ENCODE measurements at regions not wholly inside any gene's neighbourhood (a gene's known extent, or its start where the extent isn't known, plus 50 kb on each side); places are given as distances from the start of the nearest gene placed in this dataset.
"Not testable (repeated sequence)": the region's sequence is repeated elsewhere in the genome, so short reads cannot be mapped to it uniquely, and the experiment has no call there.

GRCh38 chr10:107544706-107545520, 380.4 kb upstream of the SORCS1 start:
- DNase-seq (ENCODE audit: low read depth in 3 of 3, low spot score in 2 of 3) = no peak

GRCh38 chr10:107542607-107543006, 378.1 kb upstream of the SORCS1 start:
- no peak for DNase-seq (ENCODE audit: low read depth in 3 of 3, low spot score in 2 of 3)

GRCh38 chr10:107542016-107542415, 377.5 kb upstream of the SORCS1 start:
- DNase-seq (ENCODE audit: low read depth in 3 of 3, low spot score in 2 of 3) = no peak

GRCh38 chr10:107540981-107541380, 376.5 kb upstream of the SORCS1 start:
- no peak for DNase-seq (ENCODE audit: low read depth in 3 of 3, low spot score in 2 of 3)

- no peak for DNase-seq (ENCODE audit: low read depth in 3 of 3, low spot score in 2 of 3)
These were observed 364.8 kb upstream of the SORCS1 start for GRCh38 chr10:107529350-107529749.

- no peak for DNase-seq (ENCODE audit: low read depth in 3 of 3, low spot score in 2 of 3)
These were observed 355.8 kb upstream of the SORCS1 start for GRCh38 chr10:107520348-107520747.

- DNase-seq (ENCODE audit: low read depth in 3 of 3, low spot score in 2 of 3) = no peak
These were observed 353.3 kb upstream of the SORCS1 start for GRCh38 chr10:107517811-107518210.

GRCh38 chr10:107516349-107516748, 351.8 kb upstream of the SORCS1 start:
- no peak for DNase-seq (ENCODE audit: low read depth in 3 of 3, low spot score in 2 of 3)

- DNase-seq (ENCODE audit: low read depth in 3 of 3, low spot score in 2 of 3) = not testable (repeated sequence)
These were observed 339.5 kb upstream of the SORCS1 start for GRCh38 chr10:107504011-107504410.

GRCh38 chr10:107502229-107502985, 337.9 kb upstream of the SORCS1 start:
- DNase-seq (ENCODE audit: low read depth in 3 of 3, low spot score in 2 of 3) = no peak

- DNase-seq (ENCODE audit: low read depth in 3 of 3, low spot score in 2 of 3) = no peak
These were observed 334.5 kb upstream of the SORCS1 start for GRCh38 chr10:107498983-107499382.

GRCh38 chr10:107497024-107497423, 332.5 kb upstream of the SORCS1 start:
- no peak for DNase-seq (ENCODE audit: low read depth in 3 of 3, low spot score in 2 of 3)

- no peak for DNase-seq (ENCODE audit: low read depth in 3 of 3, low spot score in 2 of 3)
These were observed 332.1 kb upstream of the SORCS1 start for GRCh38 chr10:107496594-107496993.

- no peak for DNase-seq (ENCODE audit: low read depth in 3 of 3, low spot score in 2 of 3)
These were observed 327.9 kb upstream of the SORCS1 start for GRCh38 chr10:107492389-107492788.

GRCh38 chr10:107490389-107490788, 325.9 kb upstream of the SORCS1 start:
- no peak for DNase-seq (ENCODE audit: low read depth in 3 of 3, low spot score in 2 of 3)

GRCh38 chr10:107487284-107487683, 322.8 kb upstream of the SORCS1 start:
- DNase-seq (ENCODE audit: low read depth in 3 of 3, low spot score in 2 of 3) = no peak

- no peak for DNase-seq (ENCODE audit: low read depth in 3 of 3, low spot score in 2 of 3)
These were observed 320.5 kb upstream of the SORCS1 start for GRCh38 chr10:107485019-107485418.

- DNase-seq (ENCODE audit: low read depth in 3 of 3, low spot score in 2 of 3) = no peak
These were observed 317.4 kb upstream of the SORCS1 start for GRCh38 chr10:107481881-107482280.

GRCh38 chr10:107481224-107481623, 316.7 kb upstream of the SORCS1 start:
- no peak for DNase-seq (ENCODE audit: low read depth in 3 of 3, low spot score in 2 of 3)

- DNase-seq (ENCODE audit: low read depth in 3 of 3, low spot score in 2 of 3) = no peak
These were observed 316.3 kb upstream of the SORCS1 start for GRCh38 chr10:107480781-107481180.

- DNase-seq (ENCODE audit: low read depth in 3 of 3, low spot score in 2 of 3) = no peak
These were observed 312.8 kb upstream of the SORCS1 start for GRCh38 chr10:107477266-107477665.

GRCh38 chr10:107476408-107476807, 311.9 kb upstream of the SORCS1 start:
- DNase-seq (ENCODE audit: low read depth in 3 of 3, low spot score in 2 of 3) = no peak

Measured in right renal cortex interstitium (tissue), 3 donors.